ENCODE measurements at regions not wholly inside any gene's neighbourhood (a gene's known extent, or its start where the extent isn't known, plus 50 kb on each side); places are given as distances from the start of the nearest gene placed in this dataset.

DNA sequence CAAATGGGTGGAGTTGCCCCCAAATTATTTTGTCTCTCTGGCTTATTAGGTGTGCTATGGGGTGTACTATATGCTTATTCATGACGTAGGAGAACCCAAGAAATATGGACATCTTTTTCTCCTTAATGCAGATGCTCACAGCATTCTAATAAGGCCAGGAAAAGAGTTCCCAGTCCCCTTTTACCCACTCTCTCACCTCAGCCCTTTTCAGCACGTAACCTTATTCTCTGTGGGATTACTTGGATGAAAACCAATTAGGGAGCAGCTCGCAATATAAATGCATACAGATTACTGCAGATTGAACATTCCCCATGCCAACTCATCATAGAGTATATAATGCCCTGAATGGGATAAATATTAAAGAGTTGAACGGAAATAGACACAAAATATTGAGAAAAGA lies 891.2 kb upstream of the POU3F3 start:
- intact Hi-C loops (cut with micrococcal nuclease; ENCODE audit: unreplicated experiment): no loop called here
- peaks cover 10% of the 10 kb centered on the region for H3K9me3 Mint-ChIP-seq (ENCODE audit: low read depth, unreplicated experiment)
- CTCF ChIA-PET: no interaction called here
- TF ChIP-seq, protein P1, sequence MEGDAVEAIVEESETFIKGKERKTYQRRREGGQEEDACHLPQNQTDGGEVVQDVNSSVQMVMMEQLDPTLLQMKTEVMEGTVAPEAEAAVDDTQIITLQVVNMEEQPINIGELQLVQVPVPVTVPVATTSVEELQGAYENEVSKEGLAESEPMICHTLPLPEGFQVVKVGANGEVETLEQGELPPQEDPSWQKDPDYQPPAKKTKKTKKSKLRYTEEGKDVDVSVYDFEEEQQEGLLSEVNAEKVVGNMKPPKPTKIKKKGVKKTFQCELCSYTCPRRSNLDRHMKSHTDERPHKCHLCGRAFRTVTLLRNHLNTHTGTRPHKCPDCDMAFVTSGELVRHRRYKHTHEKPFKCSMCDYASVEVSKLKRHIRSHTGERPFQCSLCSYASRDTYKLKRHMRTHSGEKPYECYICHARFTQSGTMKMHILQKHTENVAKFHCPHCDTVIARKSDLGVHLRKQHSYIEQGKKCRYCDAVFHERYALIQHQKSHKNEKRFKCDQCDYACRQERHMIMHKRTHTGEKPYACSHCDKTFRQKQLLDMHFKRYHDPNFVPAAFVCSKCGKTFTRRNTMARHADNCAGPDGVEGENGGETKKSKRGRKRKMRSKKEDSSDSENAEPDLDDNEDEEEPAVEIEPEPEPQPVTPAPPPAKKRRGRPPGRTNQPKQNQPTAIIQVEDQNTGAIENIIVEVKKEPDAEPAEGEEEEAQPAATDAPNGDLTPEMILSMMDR (IDR thresholded peaks at IDR 0.05; ENCODE audit: unreplicated experiment): no peak
- H3K27ac Mint-ChIP-seq (ENCODE audit: unreplicated experiment): no peak overlapping the region
- H3K4me1 Mint-ChIP-seq (ENCODE audit: low read depth, unreplicated experiment): no peaks in the 10 kb centered on the region
- no peak overlapping the region for H3K4me3 Mint-ChIP-seq (ENCODE audit: low read depth, unreplicated experiment)
- DNase-seq: no peak
- BruUV-seq (replicated peaks): no TSS peak
- no peaks in the 10 kb centered on the region for H3K27me3 Mint-ChIP-seq (ENCODE audit: unreplicated experiment)
- no peaks in the 10 kb centered on the region for H3K36me3 Mint-ChIP-seq (ENCODE audit: insufficient read depth, unreplicated experiment)

DNA sequence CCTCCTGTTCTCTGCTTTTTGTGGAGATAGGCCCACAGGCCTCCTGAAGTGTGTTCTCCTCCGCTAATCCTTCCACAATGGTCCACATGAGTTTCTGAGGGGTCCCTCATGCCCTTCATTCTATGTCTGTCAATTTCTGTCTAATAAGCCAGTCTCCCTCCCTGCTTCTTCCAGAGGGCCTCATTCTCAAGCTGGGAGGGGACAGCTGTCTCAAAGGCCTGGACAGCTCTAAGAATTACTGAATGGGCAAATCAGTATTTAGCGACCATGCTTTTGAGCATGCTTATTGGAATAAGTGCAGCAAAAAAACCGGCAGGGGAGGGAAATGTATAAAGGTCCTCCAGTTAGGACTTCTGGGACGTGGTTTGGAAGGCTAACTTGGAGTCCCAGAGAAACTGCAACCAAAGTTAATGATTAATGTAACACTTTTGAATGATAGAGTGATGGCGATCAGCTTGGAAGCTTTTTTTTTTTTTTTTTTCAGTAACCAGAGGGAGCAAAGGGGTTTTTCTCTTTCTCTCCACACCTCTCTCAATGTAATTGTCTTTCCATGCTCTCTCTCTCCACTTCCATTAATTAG lies 890.7 kb upstream of the POU3F3 start:
- TF ChIP-seq, protein P1 (IDR thresholded peaks at IDR 0.05; ENCODE audit: unreplicated experiment): no peak
- CTCF ChIA-PET: no interaction called here

DNA sequence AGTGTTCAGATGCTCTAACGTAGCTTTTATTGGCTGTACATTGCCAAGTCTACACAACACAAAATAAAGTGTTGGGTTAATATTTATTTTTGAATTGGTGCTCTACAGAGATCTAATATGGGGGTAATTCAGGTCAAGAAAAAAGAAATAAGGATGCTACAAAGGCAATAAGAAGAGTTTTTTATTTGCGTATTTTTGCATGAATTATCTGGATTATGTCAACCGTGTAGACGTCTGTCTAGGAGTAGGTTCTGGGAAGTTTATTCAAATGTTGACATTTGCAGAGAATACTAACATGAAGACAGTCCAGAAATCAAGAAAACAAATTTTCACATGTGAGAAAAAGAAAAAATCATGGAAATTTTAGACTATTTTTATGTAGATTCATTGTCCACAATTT lies 876.7 kb upstream of the POU3F3 start:
- no peaks in the 10 kb centered on the region for H3K4me1 Mint-ChIP-seq (ENCODE audit: low read depth, unreplicated experiment)
- H3K36me3 Mint-ChIP-seq (ENCODE audit: insufficient read depth, unreplicated experiment): no peaks in the 10 kb centered on the region
- H3K4me3 Mint-ChIP-seq (ENCODE audit: low read depth, unreplicated experiment): no peak overlapping the region
- no peak overlapping the region for H3K27ac Mint-ChIP-seq (ENCODE audit: unreplicated experiment)
- no TSS peak for BruUV-seq (replicated peaks)
- no peak for DNase-seq
- H3K27me3 Mint-ChIP-seq (ENCODE audit: unreplicated experiment): no peaks in the 10 kb centered on the region
- CTCF ChIA-PET: no interaction called here
- intact Hi-C loops (cut with micrococcal nuclease; ENCODE audit: unreplicated experiment): no loop called here
- no peaks in the 10 kb centered on the region for H3K9me3 Mint-ChIP-seq (ENCODE audit: low read depth, unreplicated experiment)
- TF ChIP-seq, protein P1 (IDR thresholded peaks at IDR 0.05; ENCODE audit: unreplicated experiment): no peak

More for the DNA sequence above, 890.7 kb upstream of the POU3F3 start:
- H3K4me1 Mint-ChIP-seq (ENCODE audit: low read depth, unreplicated experiment): no peaks in the 10 kb centered on the region
- H3K9me3 Mint-ChIP-seq (ENCODE audit: low read depth, unreplicated experiment): peaks cover 14% of the 10 kb centered on the region
- H3K36me3 Mint-ChIP-seq (ENCODE audit: insufficient read depth, unreplicated experiment): no peaks in the 10 kb centered on the region
- no peaks in the 10 kb centered on the region for H3K27me3 Mint-ChIP-seq (ENCODE audit: unreplicated experiment)
- DNase-seq: no peak
- intact Hi-C loops (cut with micrococcal nuclease; ENCODE audit: unreplicated experiment): no loop called here
- H3K4me3 Mint-ChIP-seq (ENCODE audit: low read depth, unreplicated experiment): no peak overlapping the region
- BruUV-seq (replicated peaks): no TSS peak
- no peak overlapping the region for H3K27ac Mint-ChIP-seq (ENCODE audit: unreplicated experiment)

DNA sequence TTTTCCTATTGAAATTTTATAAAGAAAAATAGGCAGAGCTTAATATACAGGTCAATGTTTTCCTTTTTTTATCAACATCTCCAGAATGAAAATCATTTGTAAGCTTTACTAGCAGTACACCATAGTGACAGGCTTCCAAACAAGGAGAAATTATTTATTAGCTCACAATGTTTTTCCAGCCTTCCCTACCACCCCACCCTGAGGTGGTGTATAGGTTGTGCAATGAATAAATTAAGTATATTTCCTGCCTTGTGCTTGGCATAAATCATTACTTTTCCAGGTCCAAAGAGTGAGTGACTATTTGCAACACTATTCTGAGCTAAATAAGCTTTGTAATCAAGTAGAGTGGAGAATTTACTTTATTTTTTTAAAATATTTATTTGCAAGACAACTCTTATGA lies 876.2 kb upstream of the POU3F3 start:
- Mint-ChIP-seq H3K27me3 (ENCODE audit: unreplicated experiment) (no peaks in the 10 kb centered on the region), H3K36me3 (ENCODE audit: insufficient read depth, unreplicated experiment) (no peaks in the 10 kb centered on the region), H3K4me1 (ENCODE audit: low read depth, unreplicated experiment) (no peaks in the 10 kb centered on the region), H3K4me3 (ENCODE audit: low read depth, unreplicated experiment) (no peak overlapping the region), H3K9me3 (ENCODE audit: low read depth, unreplicated experiment) (no peaks in the 10 kb centered on the region), H3K27ac (ENCODE audit: unreplicated experiment) (no peak overlapping the region)
- DNase-seq: no peak
- BruUV-seq (replicated peaks): no TSS peak
- intact Hi-C loops (cut with micrococcal nuclease; ENCODE audit: unreplicated experiment): no loop called here
- TF ChIP-seq, protein P1 (IDR thresholded peaks at IDR 0.05; ENCODE audit: unreplicated experiment): no peak
- CTCF ChIA-PET: no interaction called here

All from Calu3 (cell line).